CD14-positive monocyte (primary cell): ENCODE measurements at regions not wholly inside any gene's neighbourhood (a gene's known extent, or its start where the extent isn't known, plus 50 kb on each side); places are given as distances from the start of the nearest gene placed in this dataset.

Experiments
- DNase-seq, 3 donors: peaks; one replicate each; pipeline ENCODE4 v3.0.0-alpha.2; 2011 to 2022
- H2AFZ ChIP-seq: 2 replicates; pipeline ENCODE4 v1.6.0; 2012; ENCODE audit warnings: mild to moderate bottlenecking, low read depth, low read length, inconsistent platforms; ENCODE audit not compliant: insufficient read depth, poor library complexity, severe bottlenecking
- H3K27ac ChIP-seq, 2 donors: 1 replicate in 1 of 2; 2 replicates in 1 of 2; pipeline ENCODE4 v1.5.1; 2012 to 2013; ENCODE audit warnings: low read length in 2 of 2, control low read depth in 1 of 2, inconsistent platforms in 1 of 2, low read depth in 1 of 2, mild to moderate bottlenecking in 1 of 2
- H3K27me3 ChIP-seq, 2 donors: one replicate each; pipeline versions ENCODE4 v1.6.0 to v1.6.1; 2011 to 2013; ENCODE audit warnings: low read length in 2 of 2; ENCODE audit not compliant: control insufficient read depth in 2 of 2, insufficient read depth in 2 of 2
- H3K36me3 ChIP-seq, 2 donors: replicated peaks in 1 of 2; 1 replicate in 1 of 2; 2 replicates in 1 of 2; pipeline versions ENCODE4 v1.5.1 to v1.6.1; 2012 to 2013; ENCODE audit warnings: low read length in 2 of 2, control low read depth in 1 of 2, inconsistent platforms in 1 of 2, mild to moderate bottlenecking in 1 of 2; ENCODE audit not compliant: insufficient read depth in 2 of 2, control insufficient read depth in 1 of 2
- H3K4me1 ChIP-seq, 2 donors: 1 replicate in 1 of 2; 2 replicates in 1 of 2; pipeline versions ENCODE4 v1.5.1 to v1.6.1; 2012 to 2013; ENCODE audit warnings: low read length in 2 of 2, control low read depth in 1 of 2, inconsistent platforms in 1 of 2, mild to moderate bottlenecking in 1 of 2, moderate library complexity in 1 of 2; ENCODE audit not compliant: insufficient read depth in 2 of 2, control insufficient read depth in 1 of 2
- H3K4me2 ChIP-seq: replicated peaks from 2 replicates; pipeline ENCODE3; 2012; ENCODE audit warnings: low read length, moderate library complexity, mild to moderate bottlenecking; ENCODE audit not compliant: poor library complexity, severe bottlenecking; ENCODE audit errors: extremely low read depth
- H3K4me3 ChIP-seq, 3 experiments: fragments of 200-600 bp in 1 of 3; sonication (generic) in 1 of 3; replicated peaks in 1 of 3; 1 replicate in 2 of 3; 2 replicates in 1 of 3; pipeline ENCODE4 v1.5.1; 2011 to 2013; ENCODE audit warnings: low read length in 3 of 3, mild to moderate bottlenecking in 3 of 3, control low read depth in 2 of 3, low read depth in 2 of 3, inconsistent platforms in 1 of 3, moderate library complexity in 1 of 3
- H3K79me2 ChIP-seq: 2 replicates; pipeline ENCODE4 v1.6.0; 2012; ENCODE audit warnings: mild to moderate bottlenecking, control low read depth, inconsistent platforms, low read length, moderate library complexity; ENCODE audit not compliant: insufficient read depth
- H3K9ac ChIP-seq: 2 replicates; pipeline ENCODE4 v1.6.0; 2017; ENCODE audit warnings: low read length, mild to moderate bottlenecking; ENCODE audit not compliant: insufficient read depth, poor library complexity, severe bottlenecking
- H3K9me3 ChIP-seq, 2 donors: replicated peaks in 1 of 2; 1 replicate in 1 of 2; 2 replicates in 1 of 2; pipeline versions ENCODE4 v1.5.1 to v1.6.1; 2012 to 2013; ENCODE audit warnings: low read length in 2 of 2, control low read depth in 1 of 2; ENCODE audit not compliant: control insufficient read depth in 1 of 2, insufficient read depth in 1 of 2
- H4K20me1 ChIP-seq: 2 replicates; pipeline ENCODE4 v1.6.0; 2012; ENCODE audit warnings: mild to moderate bottlenecking, low read length, control low read depth, moderate library complexity; ENCODE audit not compliant: insufficient read depth
- H3K27ac Mint-ChIP-seq, 7 donors: one replicate each; pipeline ENCODE4 v1.8.0; 2020; ENCODE audit warnings: mild to moderate bottlenecking in 7 of 7, mixed read lengths in 7 of 7, moderate library complexity in 6 of 7, inconsistent platforms in 2 of 7
- H3K27me3 Mint-ChIP-seq, 3 donors: one replicate each; pipeline ENCODE4 v1.8.0; 2021 to 2022; ENCODE audit warnings: low read depth in 3 of 3, mild to moderate bottlenecking in 3 of 3, mixed read lengths in 3 of 3, moderate library complexity in 3 of 3, inconsistent platforms in 1 of 3
- H3K36me3 Mint-ChIP-seq, 2 donors: one replicate each; pipeline ENCODE4 v1.8.0; 2020; ENCODE audit warnings: mixed read lengths in 2 of 2, inconsistent platforms in 1 of 2, mild to moderate bottlenecking in 1 of 2
- H3K4me1 Mint-ChIP-seq: one replicate; pipeline ENCODE4 v1.8.0; 2020; ENCODE audit warnings: mild to moderate bottlenecking, mixed read lengths
- H3K4me3 Mint-ChIP-seq, 2 donors: one replicate each; pipeline ENCODE4 v1.8.0; 2020; ENCODE audit warnings: mild to moderate bottlenecking in 2 of 2, mixed read lengths in 2 of 2, moderate library complexity in 1 of 2
- H3K9me3 Mint-ChIP-seq, 7 donors: one replicate each; pipeline ENCODE4 v1.8.0; 2020 to 2022; ENCODE audit warnings: mixed read lengths in 7 of 7, mild to moderate bottlenecking in 6 of 7, moderate library complexity in 6 of 7, inconsistent platforms in 2 of 7
- CTCF ChIP-seq: fragments of 200-600 bp; IDR thresholded peaks from one replicate; pipeline ENCODE4 v1.8.0; 2022; ENCODE audit warnings: antibody characterized with exemption, mild to moderate bottlenecking
- WGBS: methylation state at CpG from one replicate; pipeline ENCODE4 v1.1.5; 2013; ENCODE audit warnings: missing lambda C conversion rate; ENCODE audit not compliant: insufficient coverage; 5-methylcytosine and 5-hydroxymethylcytosine counted together
- intact Hi-C, 2 donors: fragments of 100-400 bp; cut with micrococcal nuclease; formaldehyde crosslinking; loops; one replicate each; pipeline versions ENCODE4 v1.15.0 to v1.15.1; 2023

- no peak for TF ChIP-seq CTCF
- H3K79me2 ChIP-seq: no peaks in the 10 kb centered on the region
- no peaks in the 10 kb centered on the region for H4K20me1 ChIP-seq
- H3K27me3 Mint-ChIP-seq: peaks cover 0 to 2% (median 0%) of the 10 kb centered on the region in 3 donors
- H3K36me3 ChIP-seq: no peaks in the 10 kb centered on the region
- H3K4me3 Mint-ChIP-seq: no peak overlapping the region
- H3K27me3 ChIP-seq: no peaks in the 10 kb centered on the region
- no peak overlapping the region for H3K27ac ChIP-seq
- H3K4me3 ChIP-seq: no peak overlapping the region
- no peaks in the 10 kb centered on the region for H3K9me3 ChIP-seq
- DNase-seq: no peak
- intact Hi-C loops: no loop called here
- H3K4me1 ChIP-seq: no peaks in the 10 kb centered on the region
- H3K4me2 ChIP-seq: no peak overlapping the region
- no peak overlapping the region for H2AFZ ChIP-seq
- no peaks in the 10 kb centered on the region for H3K4me1 Mint-ChIP-seq
- H3K9ac ChIP-seq: no peak overlapping the region
- H3K27ac Mint-ChIP-seq: no peak overlapping the region
- H3K9me3 Mint-ChIP-seq: peaks cover 0 to 2% (median 0%) of the 10 kb centered on the region in 7 donors
- H3K36me3 Mint-ChIP-seq: no peaks in the 10 kb centered on the region
These were observed 80.6 kb upstream of the GLS start for GRCh38 chr2:190799999-190800398.

- Mint-ChIP-seq H3K27me3 (peaks cover 0 to 2% (median 0%) of the 10 kb centered on the region in 3 donors), H3K27ac (no peak overlapping the region), H3K4me3 (no peak overlapping the region), H3K4me1 (no peaks in the 10 kb centered on the region), H3K9me3 (peaks cover 0 to 2% (median 0%) of the 10 kb centered on the region in 7 donors), H3K36me3 (no peaks in the 10 kb centered on the region)
- Histone ChIP-seq H3K4me1 (no peaks in the 10 kb centered on the region), H3K9ac (no peak overlapping the region), H3K79me2 (no peaks in the 10 kb centered on the region), H2AFZ (no peak overlapping the region), H3K27me3 (no peaks in the 10 kb centered on the region), H3K9me3 (no peaks in the 10 kb centered on the region), H3K36me3 (no peaks in the 10 kb centered on the region), H4K20me1 (no peaks in the 10 kb centered on the region), H3K27ac (no peak overlapping the region), H3K4me3 (no peak overlapping the region), H3K4me2 (no peak overlapping the region)
- intact Hi-C loops: no loop called here
- no peak for DNase-seq
- TF ChIP-seq CTCF: no peak
- WGBS: no CpG with 5 or more reads among the region's 1 CpG
These were observed 80.1 kb upstream of the GLS start for GRCh38 chr2:190800528-190800927.
